Fibroblast of the conjunctiva (primary cell): ENCODE measurements at regions not wholly inside any gene's neighbourhood (a gene's known extent, or its start where the extent isn't known, plus 50 kb on each side); places are given as distances from the start of the nearest gene placed in this dataset.

Experiments
- DNase-seq: peaks from one replicate; pipeline ENCODE4 v3.0.0-alpha.2; 2010; ENCODE audit warnings: low read depth

- no peak for DNase-seq
These were observed 133.2 kb upstream of the PRLR start for GRCh38 chr5:35363387-35363965.

GRCh38 chr5:35362772-35363171 lies 132.5 kb upstream of the PRLR start:
- no peak for DNase-seq

- no peak for DNase-seq
These were observed 130.4 kb upstream of the PRLR start for GRCh38 chr5:35360671-35361070.

DNA sequence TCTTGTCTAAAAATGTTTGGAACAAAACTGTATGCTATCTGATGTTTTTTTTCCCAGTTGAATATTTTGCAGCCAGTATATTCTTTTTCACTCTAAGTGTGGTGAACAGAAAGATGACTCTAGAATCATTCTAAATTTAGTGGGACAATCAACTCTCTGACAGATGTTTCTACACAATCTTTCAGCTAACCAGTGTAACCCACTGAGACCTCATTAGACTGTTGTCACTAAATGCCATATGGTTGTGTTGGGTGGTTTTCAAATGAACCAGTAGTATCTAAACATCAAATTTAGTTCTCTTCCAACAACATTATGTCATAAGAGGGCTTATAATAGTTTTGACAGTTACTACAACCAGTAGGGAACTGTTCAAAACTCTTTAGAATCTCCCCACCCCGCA lies 129.6 kb upstream of the PRLR start:
- DNase-seq = no peak

- DNase-seq = no peak
These were observed 127.7 kb upstream of the PRLR start for GRCh38 chr5:35357973-35358372.

DNA sequence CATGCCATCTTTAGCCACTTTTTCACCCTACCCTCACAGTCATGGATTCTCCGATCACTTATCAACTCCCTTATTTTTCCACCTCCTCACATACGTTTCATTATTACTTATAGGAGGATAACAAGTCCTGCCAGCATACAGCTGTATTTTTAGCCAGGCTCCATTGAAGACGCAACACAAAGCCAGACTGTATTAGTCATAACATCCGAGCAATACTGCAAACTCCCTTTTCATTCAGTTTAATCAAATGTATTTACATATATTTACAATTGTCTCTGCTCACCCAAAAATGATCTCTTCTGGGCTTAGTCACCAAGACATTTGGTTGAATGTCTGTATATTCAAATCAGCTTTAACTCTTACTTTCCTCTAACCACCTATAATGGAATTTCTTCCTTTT lies 126.4 kb upstream of the PRLR start:
- no peak for DNase-seq

DNA sequence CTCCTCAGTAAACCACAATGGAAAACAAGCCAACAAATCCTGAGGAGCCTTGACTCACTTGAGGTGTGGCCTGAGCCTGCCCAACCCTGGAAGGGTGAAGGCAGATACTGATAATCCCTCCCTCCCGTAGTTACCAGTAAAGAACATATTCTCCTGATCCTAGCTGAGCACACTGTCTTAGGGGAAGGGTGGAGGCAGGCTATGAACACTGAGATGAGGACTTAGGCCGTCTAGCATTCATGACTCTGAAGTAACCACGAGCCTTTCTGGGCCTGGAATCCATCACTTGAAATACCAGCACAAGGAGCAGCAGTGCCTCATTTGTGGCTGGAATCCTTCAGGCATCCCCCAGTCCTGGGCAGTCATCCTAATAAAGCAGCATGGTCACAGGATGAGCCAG lies 124.5 kb upstream of the PRLR start:
- no peak for DNase-seq

- DNase-seq = no peak
These were observed 114.9 kb upstream of the PRLR start for GRCh38 chr5:35345222-35345621.

DNA sequence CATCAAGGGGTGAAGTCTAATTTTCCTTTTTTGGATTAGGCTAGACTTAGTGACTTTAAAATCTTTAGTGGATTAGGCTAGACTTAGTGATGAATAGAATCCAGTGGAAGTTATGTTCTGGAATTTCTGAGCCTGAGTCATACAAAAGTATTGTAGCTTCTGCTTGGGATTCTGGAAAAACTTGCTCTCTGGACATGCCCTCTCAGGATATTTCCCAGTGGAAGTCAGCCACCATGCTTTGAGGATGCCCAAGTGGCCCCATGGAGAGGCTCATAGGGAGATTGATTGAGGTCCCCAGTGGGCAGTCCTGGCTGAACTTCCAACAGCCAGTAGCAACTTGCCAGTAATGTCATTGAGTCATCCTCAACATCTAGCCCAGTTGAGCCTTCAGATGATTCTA lies 112.4 kb upstream of the PRLR start:
- no peak for DNase-seq

DNA sequence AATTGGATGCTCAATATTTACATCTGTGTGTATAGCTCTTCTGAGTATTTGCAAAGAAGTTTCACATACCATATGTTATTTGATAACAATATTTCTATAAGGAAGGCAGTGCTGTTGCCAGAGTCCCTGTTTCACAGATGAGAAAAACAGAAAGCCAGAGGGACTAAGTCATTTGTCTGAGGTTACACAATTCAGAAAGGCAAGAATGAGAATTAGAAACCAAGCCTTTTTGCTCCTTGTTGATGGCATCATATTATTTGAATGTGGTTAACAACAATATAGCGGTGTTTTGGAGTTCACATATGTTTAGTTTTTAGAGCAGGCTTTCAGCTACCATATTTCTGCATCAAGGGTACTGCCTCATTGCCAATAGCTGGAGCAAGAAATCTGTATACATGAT lies 110.9 kb upstream of the PRLR start:
- no peak for DNase-seq

- no peak for DNase-seq
These were observed 109.4 kb upstream of the PRLR start for GRCh38 chr5:35339616-35340100.

DNA sequence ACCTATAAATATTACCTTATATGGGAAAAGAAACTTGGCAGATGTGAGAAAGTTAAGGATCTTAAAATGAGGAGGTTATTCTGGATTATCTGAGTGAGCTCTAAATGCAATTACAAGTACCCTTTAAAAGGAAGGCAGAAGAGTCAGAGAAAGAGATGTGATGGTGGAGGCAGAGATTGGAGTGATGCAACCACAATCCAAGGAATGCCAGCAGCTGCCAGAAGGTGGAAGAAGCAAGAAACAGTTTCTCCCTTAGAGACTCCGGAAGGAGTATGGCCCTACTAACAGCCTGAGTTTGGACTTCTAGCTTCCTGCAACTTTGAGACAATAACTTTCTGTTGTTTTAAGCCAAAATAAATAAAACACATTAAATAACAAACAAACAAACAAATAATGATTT lies 108.7 kb upstream of the PRLR start:
- DNase-seq = no peak

DNA sequence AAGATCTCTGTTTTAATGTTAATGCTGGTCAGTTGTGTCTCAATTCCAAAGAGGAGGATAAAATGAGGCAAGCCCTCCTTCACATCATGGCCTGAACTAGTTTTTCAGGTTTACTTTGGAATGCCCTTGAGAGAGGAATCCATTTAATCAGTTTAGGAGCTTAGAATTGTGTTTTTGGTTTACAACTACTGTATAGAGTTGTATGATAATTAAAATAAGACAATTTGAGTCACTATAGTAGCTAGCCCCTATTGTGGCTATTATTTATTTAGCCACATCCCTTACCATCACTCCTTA lies 107.8 kb upstream of the PRLR start:
- DNase-seq = no peak

GRCh38 chr5:35337340-35338156 lies 107.3 kb upstream of the PRLR start:
- no peak for DNase-seq

DNA sequence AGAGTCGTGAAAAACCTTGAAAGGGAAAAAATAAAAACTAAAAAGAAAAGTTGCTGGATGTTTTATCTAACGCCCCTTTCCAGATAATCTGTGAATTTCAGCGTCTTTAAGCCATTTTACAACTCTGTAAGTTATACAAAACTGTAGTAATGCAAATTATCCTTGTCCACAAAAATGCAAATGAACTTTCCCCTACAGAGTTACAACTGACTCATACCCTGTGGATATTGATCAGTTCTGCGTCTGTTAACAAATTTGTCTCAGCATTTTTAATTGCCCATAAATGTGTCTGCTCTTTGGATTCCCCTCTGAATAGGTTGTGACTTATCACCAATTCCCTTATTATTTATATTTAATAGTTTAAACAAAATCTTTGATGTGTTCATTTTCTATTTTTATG lies 105.9 kb upstream of the PRLR start:
- no peak for DNase-seq

DNA sequence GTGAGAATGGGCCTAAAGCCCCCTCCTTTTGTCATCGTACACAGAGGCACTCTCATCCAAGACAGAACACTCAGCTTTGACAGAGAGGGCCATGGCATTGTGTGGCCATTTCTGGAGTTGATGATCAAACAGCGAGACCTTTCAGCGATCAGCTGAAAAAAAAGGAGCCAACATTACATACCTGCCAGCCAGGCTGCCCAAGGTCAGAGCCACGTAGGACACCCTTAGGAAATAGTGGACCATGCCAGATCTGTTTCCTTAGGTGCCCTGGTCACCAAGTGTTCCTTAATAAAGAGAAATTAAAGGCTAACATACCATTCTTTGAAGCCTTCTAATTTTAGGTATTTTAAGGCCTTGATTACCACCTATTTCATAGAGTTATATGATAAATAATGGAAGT lies 105.5 kb upstream of the PRLR start:
- DNase-seq = no peak

- no peak for DNase-seq
These were observed 103.1 kb upstream of the PRLR start for GRCh38 chr5:35333366-35333765.

- DNase-seq = no peak
These were observed 102.0 kb upstream of the PRLR start for GRCh38 chr5:35331956-35332950.

DNA sequence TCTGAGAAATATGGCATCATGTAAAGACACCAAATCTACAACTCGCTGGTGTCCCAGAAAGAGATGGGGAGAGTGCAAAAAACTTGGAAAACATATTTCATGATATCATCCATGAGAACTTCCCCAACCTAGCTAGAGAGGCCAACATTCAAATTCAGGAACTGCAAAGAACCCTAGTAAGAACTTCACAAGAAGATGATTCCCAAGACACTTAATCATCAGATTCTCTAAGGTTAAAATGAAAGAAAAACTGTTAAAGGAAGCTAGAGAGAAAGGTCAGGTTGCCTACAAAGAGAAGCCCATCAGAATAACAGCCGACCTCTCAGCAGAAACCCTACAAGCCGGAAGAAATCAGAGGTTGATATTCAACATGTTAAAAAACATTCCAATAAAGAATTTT lies 95.5 kb upstream of the PRLR start:
- DNase-seq = no peak

GRCh38 chr5:35324679-35325078 lies 94.4 kb upstream of the PRLR start:
- DNase-seq = no peak

GRCh38 chr5:35324201-35324600 lies 93.9 kb upstream of the PRLR start:
- DNase-seq = no peak

DNA sequence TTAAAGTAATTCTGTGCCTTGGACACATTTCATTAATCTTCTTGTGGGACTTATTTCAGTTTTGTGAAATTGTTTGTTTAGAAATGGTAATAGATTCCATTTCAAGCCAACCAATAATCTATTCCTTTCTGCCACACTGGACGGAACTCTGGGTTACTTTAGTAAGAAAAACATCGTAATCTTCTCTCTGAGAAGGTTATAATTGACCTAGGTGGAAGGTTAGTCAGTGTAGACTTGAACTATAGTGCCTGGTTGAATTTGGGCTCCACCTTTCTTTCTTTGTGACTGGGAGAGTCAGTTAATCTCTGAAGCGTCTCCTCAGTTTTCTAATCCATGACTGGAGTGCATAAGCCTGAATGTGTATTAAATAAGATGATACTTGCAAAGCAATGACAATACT lies 89.7 kb upstream of the PRLR start:
- DNase-seq = no peak
